Psoas muscle (tissue), 7 donors: ENCODE measurements at regions not wholly inside any gene's neighbourhood (a gene's known extent, or its start where the extent isn't known, plus 50 kb on each side); places are given as distances from the start of the nearest gene placed in this dataset.

ENCODE experiments used
- ATAC-seq, 4 donors: fragments of 200-7000 bp; cut with Tn5 transposase; one replicate each; pipeline ENCODE4 v1.9.1; 2020; ENCODE audit warnings: moderate library complexity in 3 of 4, mild to moderate bottlenecking in 2 of 4
- DNase-seq, 2 donors: peaks; one replicate each; pipeline ENCODE4 v3.0.0-alpha.2; 2020
- H3K27ac ChIP-seq: fragments of 200-600 bp; one replicate; pipeline ENCODE4 v1.8.0; 2022
- H3K27me3 ChIP-seq, 3 donors: fragments of 200-600 bp in 1 of 3; one replicate each; pipeline versions ENCODE4 v1.6.1 to v1.8.0; 2013 to 2022; ENCODE audit warnings: low read length in 2 of 3, mild to moderate bottlenecking in 2 of 3, moderate library complexity in 1 of 3; ENCODE audit not compliant: insufficient read depth in 3 of 3
- H3K36me3 ChIP-seq, 2 donors: fragments of 200-600 bp in 1 of 2; one replicate each; pipeline versions ENCODE4 v1.6.1 to v1.8.0; 2013 to 2022; ENCODE audit warnings: low read depth in 1 of 2, mild to moderate bottlenecking in 1 of 2, moderate library complexity in 1 of 2; ENCODE audit not compliant: insufficient read depth in 1 of 2
- H3K4me1 ChIP-seq: fragments of 200-600 bp; one replicate; pipeline ENCODE4 v1.8.0; 2022
- H3K4me3 ChIP-seq: fragments of 200-600 bp; one replicate; pipeline ENCODE4 v1.8.0; 2022; ENCODE audit warnings: mild to moderate bottlenecking
- H3K9me3 ChIP-seq: fragments of 200-600 bp; one replicate; pipeline ENCODE4 v1.8.0; 2022
- CTCF ChIP-seq: fragments of 200-600 bp; IDR thresholded peaks from one replicate; pipeline ENCODE4 v1.8.0; 2022; ENCODE audit warnings: antibody characterized with exemption
- WGBS, 3 donors: extraction: QIAGEN DNeasy Blood & Tissue Kit; methylation state at CpG; one replicate each; pipeline versions ENCODE4 v1.1.6 to v1.1.7; 2013; 5-methylcytosine and 5-hydroxymethylcytosine counted together
- intact Hi-C, 2 donors: fragments of 100-400 bp; cut with DNase I; formaldehyde crosslinking; loops; one replicate each; pipeline versions ENCODE4 v1.11.0 to v1.14.2; 2022
- donor health status: healthy with polysubstance abuse.
- donor health status: DM: no; HTN: no; CAD: no; lungs with moderate emphysema.
- donor health status: Bipolar disorder and iron deficiency.
- donor health status: healthy.
- donor health status: DM: yes; HTN: yes; CAD: no.
- donor health status: DM: no; HTN: no; CAD: no.
- donor health status: DM: yes; HTN: yes; CAD: no.

GRCh38 chr3:137409584-137409983 is 354.5 kb upstream of the SOX14 start:
- WGBS, 3 donors: 24 to 41% (median 25%) methylated on average over 2 of the region's 2 CpGs
- Histone ChIP-seq H3K4me1 (no peaks in the 10 kb centered on the region), H3K4me3 (no peak overlapping the region), H3K27ac (no peak overlapping the region), H3K9me3 (no peaks in the 10 kb centered on the region), H3K36me3 (no peaks in the 10 kb centered on the region), H3K27me3 (no peaks in the 10 kb centered on the region)
- intact Hi-C loops: no loop called here
- DNase-seq: no peak
- TF ChIP-seq CTCF: no peak
- no peak for ATAC-seq

DNA sequence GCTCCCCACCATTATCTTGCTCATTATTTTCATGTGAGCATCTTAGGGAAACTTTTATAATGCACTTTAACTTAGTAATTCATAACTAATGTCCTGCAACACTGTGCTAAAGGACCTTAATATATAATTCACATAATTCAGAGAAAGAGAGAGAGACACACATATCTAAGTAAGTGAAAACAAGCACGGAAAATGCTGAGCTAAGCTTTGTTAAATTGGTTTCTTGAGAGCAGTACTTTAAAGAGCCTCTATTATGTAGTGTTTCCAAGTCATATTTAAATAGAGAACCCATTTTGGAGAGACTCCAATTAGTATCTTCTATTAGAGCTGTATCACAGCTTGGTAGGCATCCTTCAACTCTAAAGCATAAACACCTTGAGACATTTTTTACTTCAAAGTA is 354.1 kb upstream of the SOX14 start:
- no peak for TF ChIP-seq CTCF
- ATAC-seq: no peak

DNA sequence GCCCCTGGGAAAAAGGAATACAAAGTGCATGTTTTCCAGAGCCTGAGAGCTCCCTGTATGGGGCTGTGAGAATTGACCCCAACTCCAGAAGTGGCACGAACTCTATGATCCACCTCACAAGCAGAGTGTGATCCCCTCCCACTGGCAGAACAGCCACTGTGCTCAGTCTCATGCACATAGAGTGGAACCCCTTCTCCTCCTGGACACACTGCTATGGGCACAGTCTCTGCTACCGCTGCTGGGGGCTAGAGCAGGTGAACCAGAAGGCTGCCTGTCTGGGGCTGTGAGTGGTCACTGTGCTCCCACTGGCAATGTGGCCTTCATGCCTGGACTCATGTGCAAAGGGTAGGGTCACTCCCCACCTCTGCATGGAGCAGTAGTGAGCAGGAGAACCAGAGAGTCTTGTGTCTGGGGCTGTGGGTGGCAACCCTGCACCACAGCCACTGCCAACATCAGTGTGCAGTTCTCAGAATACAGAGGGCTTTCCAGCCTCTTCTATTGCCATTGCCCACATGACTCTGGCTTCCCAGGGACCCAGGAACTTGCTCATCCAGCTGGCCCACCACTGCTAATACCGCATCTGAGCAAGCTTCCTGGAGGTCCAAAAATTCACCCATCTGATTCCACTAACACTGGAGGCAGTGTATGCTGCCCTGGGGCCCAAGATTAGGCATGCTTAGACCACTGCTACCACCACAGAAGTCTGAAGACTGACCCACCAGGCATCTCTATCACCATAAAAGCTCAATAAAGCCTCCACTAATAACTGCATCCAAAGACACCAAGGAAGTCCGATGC is 343.7 kb upstream of the SOX14 start:
- no peak overlapping the region for H3K4me3 ChIP-seq
- WGBS, 3 donors: 82 to 94% (median 90%) methylated on average over 4 of the region's 4 CpGs
- no peak overlapping the region for H3K27ac ChIP-seq
- no peaks in the 10 kb centered on the region for H3K27me3 ChIP-seq
- no peaks in the 10 kb centered on the region for H3K36me3 ChIP-seq
- no peak for TF ChIP-seq CTCF
- peaks cover 10% of the 10 kb centered on the region for H3K9me3 ChIP-seq
- H3K4me1 ChIP-seq: no peaks in the 10 kb centered on the region
- DNase-seq: no peak
- intact Hi-C loops: no loop called here
- ATAC-seq: no peak

More for the DNA sequence above, 354.1 kb upstream of the SOX14 start:
- no peak for DNase-seq
- Histone ChIP-seq H3K4me1 (no peaks in the 10 kb centered on the region), H3K27ac (no peak overlapping the region), H3K27me3 (no peaks in the 10 kb centered on the region), H3K4me3 (no peak overlapping the region), H3K9me3 (no peaks in the 10 kb centered on the region), H3K36me3 (no peaks in the 10 kb centered on the region)
- intact Hi-C loops: no loop called here
- 68 to 81% (median 68%) methylated on average over 1 of the region's 1 CpG for WGBS, 3 donors

DNA sequence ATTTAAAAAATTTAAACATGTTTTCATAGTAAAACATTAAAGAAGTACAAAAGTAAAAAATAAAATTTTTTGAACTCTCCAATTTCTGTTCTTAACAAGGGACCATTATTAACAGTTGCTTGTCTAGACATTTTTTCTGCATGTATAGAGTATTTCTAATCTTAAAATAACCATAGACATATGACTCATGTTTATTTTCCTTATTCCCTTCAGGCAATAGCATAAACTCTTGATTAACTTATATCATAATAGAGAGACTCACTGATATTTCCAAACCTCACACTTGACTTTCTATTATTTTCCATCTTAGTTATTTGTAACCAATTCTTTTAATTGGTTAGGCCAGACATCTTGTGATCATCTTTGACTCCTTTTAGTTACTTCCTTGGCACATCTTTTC is 325.6 kb upstream of the SOX14 start:
- ATAC-seq (no peak), DNase-seq (no peak)
- no peak overlapping the region for H3K4me3 ChIP-seq
- H3K27ac ChIP-seq: no peak overlapping the region
- H3K36me3 ChIP-seq: no peaks in the 10 kb centered on the region
- H3K27me3 ChIP-seq: no peaks in the 10 kb centered on the region
- intact Hi-C loops: no loop called here
- H3K4me1 ChIP-seq: no peaks in the 10 kb centered on the region
- no peaks in the 10 kb centered on the region for H3K9me3 ChIP-seq
- TF ChIP-seq CTCF: no peak

- Histone ChIP-seq H3K4me1 (no peaks in the 10 kb centered on the region), H3K9me3 (no peaks in the 10 kb centered on the region), H3K4me3 (no peak overlapping the region), H3K36me3 (no peaks in the 10 kb centered on the region), H3K27ac (no peak overlapping the region), H3K27me3 (peaks cover 0 to 2% (median 0%) of the 10 kb centered on the region in 3 donors)
- intact Hi-C loops: no loop called here
- DNase-seq (no peak), ATAC-seq (no peak)
- no peak for TF ChIP-seq CTCF
- 87 to 97% (median 92%) methylated on average over 4 of the region's 4 CpGs for WGBS, 3 donors
Measured at GRCh38 chr3:137460944-137461343, 303.2 kb upstream of the SOX14 start.
